ENCODE measurements at regions not wholly inside any gene's neighbourhood (a gene's known extent, or its start where the extent isn't known, plus 50 kb on each side); places are given as distances from the start of the nearest gene placed in this dataset.

DNA sequence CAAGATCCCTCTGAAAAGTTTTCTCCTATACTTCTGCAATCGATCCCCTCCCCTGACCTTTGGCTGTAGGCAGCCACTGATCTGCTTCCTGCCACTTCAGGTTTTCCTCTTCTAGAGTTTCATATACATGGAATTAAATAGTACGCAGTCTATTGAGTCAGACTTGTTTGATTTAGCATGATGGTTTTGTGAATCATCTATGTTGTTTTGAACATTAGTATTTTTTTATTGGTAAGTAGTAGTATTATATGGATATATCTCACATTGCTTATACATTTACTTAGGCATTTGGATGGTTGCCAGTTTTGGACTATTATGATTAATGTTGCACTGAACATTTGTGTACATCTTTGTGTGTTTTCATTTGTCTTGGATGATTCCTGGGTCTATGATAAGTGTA, 518.0 kb downstream of the CD109 start:
- DNase-seq (no peak), ATAC-seq (no peak)
- Histone ChIP-seq H3K27ac (no peak overlapping the region), H3K4me1 (no peaks in the 10 kb centered on the region), H3K9me3 (no peaks in the 10 kb centered on the region), H3K4me3 (no peak overlapping the region), H3K27me3 (no peaks in the 10 kb centered on the region), H3K36me3 (replicated peaks in 1 of 2; ENCODE audit: insufficient read depth in 1 of 2, low read depth in 2 of 2) (no peaks in the 10 kb centered on the region)
- 38 to 51% methylated on average over 2 of the region's 2 CpGs for WGBS, 2 donors
- intact Hi-C loops (cut with DNase I) = no loop called here
- TF ChIP-seq POLR2A (IDR thresholded peaks at IDR 0.05) = no peak
- TF ChIP-seq, protein P1, sequence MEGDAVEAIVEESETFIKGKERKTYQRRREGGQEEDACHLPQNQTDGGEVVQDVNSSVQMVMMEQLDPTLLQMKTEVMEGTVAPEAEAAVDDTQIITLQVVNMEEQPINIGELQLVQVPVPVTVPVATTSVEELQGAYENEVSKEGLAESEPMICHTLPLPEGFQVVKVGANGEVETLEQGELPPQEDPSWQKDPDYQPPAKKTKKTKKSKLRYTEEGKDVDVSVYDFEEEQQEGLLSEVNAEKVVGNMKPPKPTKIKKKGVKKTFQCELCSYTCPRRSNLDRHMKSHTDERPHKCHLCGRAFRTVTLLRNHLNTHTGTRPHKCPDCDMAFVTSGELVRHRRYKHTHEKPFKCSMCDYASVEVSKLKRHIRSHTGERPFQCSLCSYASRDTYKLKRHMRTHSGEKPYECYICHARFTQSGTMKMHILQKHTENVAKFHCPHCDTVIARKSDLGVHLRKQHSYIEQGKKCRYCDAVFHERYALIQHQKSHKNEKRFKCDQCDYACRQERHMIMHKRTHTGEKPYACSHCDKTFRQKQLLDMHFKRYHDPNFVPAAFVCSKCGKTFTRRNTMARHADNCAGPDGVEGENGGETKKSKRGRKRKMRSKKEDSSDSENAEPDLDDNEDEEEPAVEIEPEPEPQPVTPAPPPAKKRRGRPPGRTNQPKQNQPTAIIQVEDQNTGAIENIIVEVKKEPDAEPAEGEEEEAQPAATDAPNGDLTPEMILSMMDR (IDR thresholded peaks at IDR 0.05) = no peak

DNA sequence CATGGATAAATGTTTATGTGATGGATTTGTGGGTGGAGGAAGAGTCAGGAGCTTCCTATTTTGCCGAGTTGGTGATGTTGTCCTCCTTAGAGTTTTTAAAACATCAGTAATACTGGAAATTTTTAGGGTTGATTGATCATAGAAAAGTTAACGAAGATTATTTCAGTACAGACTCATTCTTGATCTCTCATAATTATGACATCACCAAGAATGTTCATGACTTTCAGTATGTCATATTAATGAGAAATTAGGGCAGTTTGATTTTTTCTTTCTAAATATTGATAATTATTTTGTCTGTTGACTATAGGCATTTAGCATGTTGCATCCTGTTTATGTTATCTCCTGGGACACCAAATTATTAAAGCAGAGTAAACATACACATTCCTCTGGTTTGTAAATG, 512.2 kb downstream of the CD109 start:
- DNase-seq (no peak), ATAC-seq (no peak)
- H3K27ac ChIP-seq = no peak overlapping the region
- H3K9me3 ChIP-seq = no peaks in the 10 kb centered on the region
- no peaks in the 10 kb centered on the region for H3K4me1 ChIP-seq
- no peak overlapping the region for H3K4me3 ChIP-seq
- H3K27me3 ChIP-seq = no peaks in the 10 kb centered on the region
- TF ChIP-seq POLR2A (IDR thresholded peaks at IDR 0.05) = no peak
- TF ChIP-seq, protein P1 (IDR thresholded peaks at IDR 0.05) = no peak
- no peaks in the 10 kb centered on the region for H3K36me3 ChIP-seq (replicated peaks in 1 of 2; ENCODE audit: insufficient read depth in 1 of 2, low read depth in 2 of 2)
- intact Hi-C loops (cut with DNase I) = no loop called here
- WGBS, 2 donors = 47 to 56% methylated on average over 2 of the region's 2 CpGs

DNA sequence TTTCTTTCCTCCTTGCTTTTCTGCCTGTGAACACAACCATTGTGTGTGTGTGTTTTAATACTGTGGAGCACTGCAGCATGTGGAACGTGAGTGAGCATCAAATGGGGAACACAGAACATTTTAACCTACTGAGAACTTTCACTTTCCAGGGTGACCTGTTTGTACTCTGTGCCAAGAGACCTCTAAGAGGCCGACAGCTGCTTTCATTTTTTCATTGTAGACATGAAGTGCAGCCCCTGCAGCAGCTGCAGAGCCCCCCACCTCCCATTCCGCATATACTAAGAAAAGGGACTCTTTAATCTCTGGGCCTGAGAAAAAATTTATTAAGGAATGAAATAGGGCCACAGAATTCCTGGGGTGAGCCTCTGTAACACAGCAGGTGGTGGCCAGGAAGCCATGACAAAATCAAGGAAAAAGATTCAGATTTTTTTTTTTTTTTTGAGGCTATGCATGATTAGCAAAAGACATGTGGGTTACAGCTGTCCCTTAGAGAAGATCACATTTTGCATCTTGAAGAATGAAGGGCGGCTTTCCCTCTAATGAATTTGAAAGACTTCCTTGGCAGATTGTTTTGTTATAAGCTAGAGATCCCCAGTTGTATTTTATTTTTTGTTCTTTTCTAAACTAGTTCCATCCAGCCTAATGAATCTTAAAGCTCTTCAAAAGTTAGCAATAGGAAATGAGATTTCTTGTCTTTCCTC, 503.4 kb downstream of the CD109 start:
- Histone ChIP-seq H3K27me3 (no peaks in the 10 kb centered on the region), H3K27ac (no peak overlapping the region), H3K36me3 (replicated peaks in 1 of 2; ENCODE audit: insufficient read depth in 1 of 2, low read depth in 2 of 2) (no peaks in the 10 kb centered on the region), H3K4me1 (no peaks in the 10 kb centered on the region), H3K9me3 (no peaks in the 10 kb centered on the region), H3K4me3 (no peak overlapping the region)
- DNase-seq (no peak), ATAC-seq (no peak)
- WGBS, 2 donors = 61 to 63% methylated on average over 4 of the region's 4 CpGs
- intact Hi-C loops (cut with DNase I) = no loop called here
- no peak for TF ChIP-seq POLR2A (IDR thresholded peaks at IDR 0.05)
- TF ChIP-seq, protein P1 (IDR thresholded peaks at IDR 0.05) = no peak

DNA sequence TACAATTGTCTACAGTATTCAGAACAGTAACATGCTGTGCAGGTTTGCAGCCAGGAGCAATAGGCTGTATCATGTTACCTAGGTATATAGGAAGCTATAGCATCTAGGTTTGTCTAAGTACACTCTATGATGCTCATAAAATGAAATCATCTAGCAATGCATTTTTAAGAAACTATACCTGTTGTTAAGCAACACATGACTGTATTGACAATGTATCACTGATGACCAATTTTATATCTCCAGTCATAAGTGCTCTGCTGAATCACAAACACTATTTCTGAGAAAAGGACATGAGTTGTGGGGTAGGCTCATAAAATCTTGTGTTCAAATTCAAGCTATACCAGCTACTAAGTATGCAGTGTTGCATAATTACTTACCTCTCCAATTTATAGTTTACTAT, 501.3 kb downstream of the CD109 start:
- Histone ChIP-seq H3K4me1 (no peaks in the 10 kb centered on the region), H3K27me3 (no peaks in the 10 kb centered on the region), H3K36me3 (replicated peaks in 1 of 2; ENCODE audit: insufficient read depth in 1 of 2, low read depth in 2 of 2) (no peaks in the 10 kb centered on the region), H3K9me3 (no peaks in the 10 kb centered on the region), H3K27ac (no peak overlapping the region), H3K4me3 (no peak overlapping the region)
- no peak for TF ChIP-seq POLR2A (IDR thresholded peaks at IDR 0.05)
- TF ChIP-seq, protein P1 (IDR thresholded peaks at IDR 0.05) = no peak
- intact Hi-C loops (cut with DNase I) = no loop called here
- ATAC-seq (no peak), DNase-seq (no peak)

DNA sequence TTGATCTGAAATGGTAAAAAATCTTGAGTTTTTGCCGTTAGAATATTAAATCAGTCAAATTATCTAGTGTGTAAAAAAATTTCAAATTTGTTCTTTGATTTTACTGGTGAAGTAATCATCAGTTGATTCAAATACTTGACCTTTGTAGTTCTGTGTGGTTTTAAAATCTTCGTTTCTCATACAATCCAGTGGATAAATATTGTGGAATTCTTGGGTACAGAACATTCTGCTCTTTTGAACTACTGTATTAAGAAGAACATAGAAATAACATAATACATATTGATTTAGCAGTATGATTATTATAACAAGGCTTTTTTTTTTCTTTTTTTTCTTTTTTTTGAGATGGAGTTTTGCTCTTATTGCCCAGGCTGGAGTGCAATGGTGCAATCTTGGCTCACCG, 491.8 kb downstream of the CD109 start:
- WGBS, 2 donors = 79 to 81% methylated on average over 3 of the region's 3 CpGs
- Histone ChIP-seq H3K4me1 (no peaks in the 10 kb centered on the region), H3K27ac (no peak overlapping the region), H3K36me3 (replicated peaks in 1 of 2; ENCODE audit: insufficient read depth in 1 of 2, low read depth in 2 of 2) (no peaks in the 10 kb centered on the region), H3K27me3 (no peaks in the 10 kb centered on the region), H3K4me3 (no peak overlapping the region), H3K9me3 (no peaks in the 10 kb centered on the region)
- DNase-seq (no peak), ATAC-seq (no peak)
- intact Hi-C loops (cut with DNase I) = no loop called here
- TF ChIP-seq POLR2A (IDR thresholded peaks at IDR 0.05) = no peak
- TF ChIP-seq, protein P1 (IDR thresholded peaks at IDR 0.05) = no peak
